Sigmoid colon (tissue), 6 donors: ENCODE measurements at regions not wholly inside any gene's neighbourhood (a gene's known extent, or its start where the extent isn't known, plus 50 kb on each side); places are given as distances from the start of the nearest gene placed in this dataset.

Source experiments
- DNase-seq: peaks from one replicate; pipeline ENCODE4 v3.0.0-alpha.2; 2019
- H3K27ac ChIP-seq, 4 donors: fragments of 200-600 bp; sonication (generic); one replicate each; pipeline ENCODE4 v1.5.1; 2016 to 2019; ENCODE audit warnings: mild to moderate bottlenecking in 1 of 4
- H3K27me3 ChIP-seq, 3 donors: fragments of 200-600 bp; sonication (generic); one replicate each; pipeline ENCODE4 v1.5.1; 2019; ENCODE audit warnings: mild to moderate bottlenecking in 1 of 3
- H3K36me3 ChIP-seq, 4 donors: fragments of 200-600 bp; sonication (generic); one replicate each; pipeline ENCODE4 v1.5.1; 2016 to 2019
- H3K4me1 ChIP-seq, 4 donors: fragments of 200-600 bp; sonication (generic); one replicate each; pipeline ENCODE4 v1.5.1; 2017 to 2019
- H3K4me3 ChIP-seq, 4 donors: fragments of 200-600 bp; sonication (generic); one replicate each; pipeline ENCODE4 v1.5.1; 2017 to 2019; ENCODE audit warnings: mild to moderate bottlenecking in 2 of 4, moderate library complexity in 1 of 4
- H3K9me3 ChIP-seq, 4 donors: fragments of 200-600 bp in 3 of 4; sonication (generic) in 3 of 4; one replicate each; pipeline versions ENCODE4 v1.5.1 to v1.6.1; 2013 to 2019
- EP300 ChIP-seq, 4 donors: sonication (generic); formaldehyde crosslinking; IDR thresholded peaks; one replicate each; pipeline ENCODE4 v1.6.1; 2017; ENCODE audit warnings: antibody characterized with exemption in 4 of 4
- POLR2A ChIP-seq, 2 donors: fragments of 450-650 bp; IDR thresholded peaks; one replicate each; pipeline ENCODE4 v1.6.1; 2016; ENCODE audit warnings: antibody characterized with exemption in 2 of 2, mild to moderate bottlenecking in 2 of 2, moderate library complexity in 2 of 2
- POLR2AphosphoS5 ChIP-seq, 4 donors: sonication (generic); formaldehyde crosslinking; IDR thresholded peaks; one replicate each; pipeline ENCODE4 v1.6.1; 2017; ENCODE audit warnings: antibody characterized with exemption in 4 of 4
- WGBS, 2 donors: extraction: QIAGEN DNeasy Blood & Tissue Kit; methylation state at CpG; one replicate each; pipeline ENCODE4 v1.1.7; 2013; 5-methylcytosine and 5-hydroxymethylcytosine counted together
- intact Hi-C: fragments of 100-400 bp; cut with DNase I; formaldehyde crosslinking; loops from one replicate; pipeline ENCODE4 v1.15.1; 2023
- TF ChIP-seq, protein P1 (sequence below), 4 experiments: fragments of 450-650 bp in 3 of 4; fragments of 200-600 bp in 1 of 4; IDR thresholded peaks; one replicate each; pipeline ENCODE4 v1.5.1; 2016 to 2019; ENCODE audit warnings: antibody characterized with exemption in 4 of 4, mild to moderate bottlenecking in 3 of 4, moderate library complexity in 2 of 4
- donor health status: healthy with polysubstance abuse.
- donor health status: healthy.

GRCh38 chrX:43176686-43177085 lies 398.7 kb upstream of the PPP1R2C start:
- WGBS, 2 donors: 94 to 97% methylated on average over 6 of the region's 6 CpGs

GRCh38 chrX:43188296-43188695 lies 410.3 kb upstream of the PPP1R2C start:
- Histone ChIP-seq H3K9me3 (no peaks in the 10 kb centered on the region), H3K27ac (no peak overlapping the region), H3K4me3 (no peak overlapping the region), H3K36me3 (no peaks in the 10 kb centered on the region), H3K27me3 (no peaks in the 10 kb centered on the region), H3K4me1 (no peaks in the 10 kb centered on the region)
- intact Hi-C loops: no loop called here
- DNase-seq: no peak
- TF ChIP-seq, protein P1, sequence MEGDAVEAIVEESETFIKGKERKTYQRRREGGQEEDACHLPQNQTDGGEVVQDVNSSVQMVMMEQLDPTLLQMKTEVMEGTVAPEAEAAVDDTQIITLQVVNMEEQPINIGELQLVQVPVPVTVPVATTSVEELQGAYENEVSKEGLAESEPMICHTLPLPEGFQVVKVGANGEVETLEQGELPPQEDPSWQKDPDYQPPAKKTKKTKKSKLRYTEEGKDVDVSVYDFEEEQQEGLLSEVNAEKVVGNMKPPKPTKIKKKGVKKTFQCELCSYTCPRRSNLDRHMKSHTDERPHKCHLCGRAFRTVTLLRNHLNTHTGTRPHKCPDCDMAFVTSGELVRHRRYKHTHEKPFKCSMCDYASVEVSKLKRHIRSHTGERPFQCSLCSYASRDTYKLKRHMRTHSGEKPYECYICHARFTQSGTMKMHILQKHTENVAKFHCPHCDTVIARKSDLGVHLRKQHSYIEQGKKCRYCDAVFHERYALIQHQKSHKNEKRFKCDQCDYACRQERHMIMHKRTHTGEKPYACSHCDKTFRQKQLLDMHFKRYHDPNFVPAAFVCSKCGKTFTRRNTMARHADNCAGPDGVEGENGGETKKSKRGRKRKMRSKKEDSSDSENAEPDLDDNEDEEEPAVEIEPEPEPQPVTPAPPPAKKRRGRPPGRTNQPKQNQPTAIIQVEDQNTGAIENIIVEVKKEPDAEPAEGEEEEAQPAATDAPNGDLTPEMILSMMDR (IDR thresholded peaks at IDR 0.05): no peak
- no peak for TF ChIP-seq POLR2A (IDR thresholded peaks at IDR 0.05)
- TF ChIP-seq POLR2AphosphoS5 (IDR thresholded peaks at IDR 0.05): no peak
- TF ChIP-seq EP300 (IDR thresholded peaks at IDR 0.05): no peak
- WGBS, 2 donors: 93 to 100% methylated on average over 1 of the region's 1 CpG

More at GRCh38 chrX:43176686-43177085, 398.7 kb upstream of the PPP1R2C start:
- TF ChIP-seq POLR2AphosphoS5 (IDR thresholded peaks at IDR 0.05) (no peak), POLR2A (IDR thresholded peaks at IDR 0.05) (no peak), EP300 (IDR thresholded peaks at IDR 0.05) (no peak)
- TF ChIP-seq, protein P1 (IDR thresholded peaks at IDR 0.05): no peak
- DNase-seq: no peak
- intact Hi-C loops: no loop called here
- no peaks in the 10 kb centered on the region for H3K4me1 ChIP-seq
- no peaks in the 10 kb centered on the region for H3K36me3 ChIP-seq
- H3K27ac ChIP-seq: no peak overlapping the region
- no peaks in the 10 kb centered on the region for H3K27me3 ChIP-seq
- no peak overlapping the region for H3K4me3 ChIP-seq
- H3K9me3 ChIP-seq: no peaks in the 10 kb centered on the region

- no peaks in the 10 kb centered on the region for H3K36me3 ChIP-seq
- intact Hi-C loops: no loop called here
- H3K27me3 ChIP-seq: no peaks in the 10 kb centered on the region
- H3K9me3 ChIP-seq: no peaks in the 10 kb centered on the region
- H3K4me3 ChIP-seq: no peak overlapping the region
- H3K4me1 ChIP-seq: no peaks in the 10 kb centered on the region
- no peak overlapping the region for H3K27ac ChIP-seq
- DNase-seq: no peak
- TF ChIP-seq POLR2A (IDR thresholded peaks at IDR 0.05) (no peak), EP300 (IDR thresholded peaks at IDR 0.05) (no peak), POLR2AphosphoS5 (IDR thresholded peaks at IDR 0.05) (no peak)
- TF ChIP-seq, protein P1 (IDR thresholded peaks at IDR 0.05): no peak
Measured at GRCh38 chrX:43211570-43211969, 433.6 kb upstream of the PPP1R2C start.

GRCh38 chrX:43218198-43218597 lies 437.9 kb upstream of the MAOA start:
- WGBS, 2 donors: 14 to 50% methylated on average over 2 of the region's 2 CpGs
- H3K4me1 ChIP-seq: no peaks in the 10 kb centered on the region
- H3K36me3 ChIP-seq: no peaks in the 10 kb centered on the region
- no peaks in the 10 kb centered on the region for H3K27me3 ChIP-seq
- no peak for DNase-seq
- intact Hi-C loops: no loop called here
- TF ChIP-seq, protein P1 (IDR thresholded peaks at IDR 0.05): no peak
- TF ChIP-seq EP300 (IDR thresholded peaks at IDR 0.05) (no peak), POLR2AphosphoS5 (IDR thresholded peaks at IDR 0.05) (no peak), POLR2A (IDR thresholded peaks at IDR 0.05) (no peak)
- H3K27ac ChIP-seq: no peak overlapping the region
- no peak overlapping the region for H3K4me3 ChIP-seq
- H3K9me3 ChIP-seq: no peaks in the 10 kb centered on the region

DNA sequence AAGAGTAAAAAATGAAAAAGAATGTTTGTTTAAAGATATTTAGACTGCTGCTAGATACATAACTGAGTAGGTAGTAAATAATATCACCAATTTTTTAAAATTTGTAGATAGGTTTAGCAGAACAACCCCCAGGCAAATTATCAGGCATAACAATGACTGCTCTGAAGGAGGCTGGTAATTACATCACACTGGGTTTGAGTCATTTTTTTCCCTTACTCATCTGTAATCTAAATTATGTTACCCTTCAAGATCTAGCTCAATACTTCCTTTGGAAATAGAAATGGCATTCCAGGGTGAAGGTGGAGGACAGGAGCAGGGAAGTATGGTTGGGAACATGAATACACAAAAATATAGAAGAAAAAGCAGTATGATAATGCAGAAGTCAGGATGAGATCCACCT lies 431.6 kb upstream of the MAOA start:
- no peak for TF ChIP-seq POLR2AphosphoS5 (IDR thresholded peaks at IDR 0.05)
- TF ChIP-seq EP300 (IDR thresholded peaks at IDR 0.05): no peak
- TF ChIP-seq, protein P1 (IDR thresholded peaks at IDR 0.05): no peak
- Histone ChIP-seq H3K4me1 (no peaks in the 10 kb centered on the region), H3K36me3 (no peaks in the 10 kb centered on the region), H3K4me3 (no peak overlapping the region), H3K27ac (no peak overlapping the region), H3K27me3 (no peaks in the 10 kb centered on the region), H3K9me3 (no peaks in the 10 kb centered on the region)
- no peak for DNase-seq
- intact Hi-C loops: no loop called here
